Mesendoderm (in vitro differentiated cells): ENCODE measurements at regions not wholly inside any gene's neighbourhood (a gene's known extent, or its start where the extent isn't known, plus 50 kb on each side); places are given as distances from the start of the nearest gene placed in this dataset.

ENCODE experiments used
- DNase-seq: peaks from one replicate; pipeline ENCODE4 v3.0.0; 2013
- H2AK5ac ChIP-seq: 2 replicates; pipeline ENCODE4 v1.6.1; 2013; ENCODE audit warnings: low read length, inconsistent platforms
- H2BK120ac ChIP-seq: 2 replicates; pipeline ENCODE4 v1.6.1; 2013; ENCODE audit warnings: low read depth, mild to moderate bottlenecking, low read length, moderate library complexity, mixed read lengths
- H2BK15ac ChIP-seq: replicated peaks from 2 replicates; pipeline ENCODE4 v1.6.1; 2013; ENCODE audit warnings: low read depth, mild to moderate bottlenecking, moderate library complexity
- H2BK5ac ChIP-seq: 2 replicates; pipeline ENCODE4 v1.6.1; 2013; ENCODE audit warnings: low read length, inconsistent platforms
- H3K18ac ChIP-seq: 2 replicates; pipeline ENCODE4 v1.6.1; 2013; ENCODE audit warnings: mild to moderate bottlenecking, low read length, mixed read lengths
- H3K23ac ChIP-seq: one replicate; pipeline ENCODE4 v1.6.1; 2013; ENCODE audit warnings: low read length
- H3K27ac ChIP-seq: 2 replicates; pipeline ENCODE4 v1.5.1; 2013; ENCODE audit warnings: low read depth, mild to moderate bottlenecking, inconsistent platforms, low read length, moderate library complexity
- H3K27me3 ChIP-seq: 2 replicates; pipeline ENCODE4 v1.6.1; 2013; ENCODE audit warnings: low read length, control low read depth, mild to moderate bottlenecking, inconsistent platforms; ENCODE audit not compliant: insufficient read depth, poor library complexity
- H3K36me3 ChIP-seq: 2 replicates; pipeline ENCODE4 v1.6.1; 2013; ENCODE audit warnings: low read length, inconsistent platforms; ENCODE audit not compliant: control insufficient read depth, insufficient read depth
- H3K4ac ChIP-seq: one replicate; pipeline ENCODE4 v1.6.1; 2013; ENCODE audit warnings: low read depth, mild to moderate bottlenecking, low read length, moderate library complexity
- H3K4me1 ChIP-seq: 2 replicates; pipeline ENCODE4 v1.6.1; 2013; ENCODE audit warnings: low read depth, low read length, inconsistent platforms; ENCODE audit not compliant: control insufficient read depth
- H3K4me2 ChIP-seq: 2 replicates; pipeline ENCODE4 v1.6.1; 2013; ENCODE audit warnings: low read length
- H3K4me3 ChIP-seq: 2 replicates; pipeline ENCODE4 v1.5.1; 2013; ENCODE audit warnings: mild to moderate bottlenecking, low read length
- H3K56ac ChIP-seq: one replicate; pipeline ENCODE4 v1.6.1; 2013; ENCODE audit warnings: low read length
- H3K79me1 ChIP-seq: 2 replicates; pipeline ENCODE4 v1.6.1; 2013; ENCODE audit warnings: low read length, inconsistent platforms
- H3K79me2 ChIP-seq: 2 replicates; pipeline ENCODE4 v1.6.1; 2013; ENCODE audit warnings: mild to moderate bottlenecking, low read length; ENCODE audit not compliant: control insufficient read depth, insufficient read depth
- H3K9ac ChIP-seq: 2 replicates; pipeline ENCODE4 v1.6.1; 2013; ENCODE audit warnings: low read length, inconsistent platforms
- H4K5ac ChIP-seq: one replicate; pipeline ENCODE4 v1.6.1; 2013; ENCODE audit warnings: low read length
- H4K8ac ChIP-seq: one replicate; pipeline ENCODE4 v1.6.1; 2013; ENCODE audit warnings: low read depth, mild to moderate bottlenecking, control low read depth, low read length, moderate library complexity
- WGBS: extraction: QIAGEN DNeasy Blood & Tissue Kit; methylation state at CpG from one replicate; pipeline ENCODE4 v1.1.7; 2013; ENCODE audit warnings: low lambda C conversion rate, missing lambda C conversion rate; ENCODE audit not compliant: insufficient coverage; ENCODE audit errors: extremely low coverage; 5-methylcytosine and 5-hydroxymethylcytosine counted together

GRCh38 chr21:38596264-38597042 lies 98.2 kb upstream of the ERG start:
- H3K4me3 ChIP-seq = no peak overlapping the region
- no peak overlapping the region for H2BK5ac ChIP-seq
- H3K27me3 ChIP-seq = no peaks in the 10 kb centered on the region
- no peak for DNase-seq
- H3K9ac ChIP-seq = no peak overlapping the region
- no peak overlapping the region for H2BK120ac ChIP-seq
- no peak overlapping the region for H3K27ac ChIP-seq
- no peaks in the 10 kb centered on the region for H3K79me1 ChIP-seq
- H3K56ac ChIP-seq = no peak overlapping the region
- no peaks in the 10 kb centered on the region for H3K79me2 ChIP-seq
- no peak overlapping the region for H3K23ac ChIP-seq
- no peak overlapping the region for H2AK5ac ChIP-seq
- H3K18ac ChIP-seq = no peak overlapping the region
- H3K4ac ChIP-seq = no peak overlapping the region
- no peak overlapping the region for H4K8ac ChIP-seq
- no peak overlapping the region for H2BK15ac ChIP-seq
- H3K4me2 ChIP-seq = no peak overlapping the region
- H3K4me1 ChIP-seq = no peaks in the 10 kb centered on the region
- no peaks in the 10 kb centered on the region for H3K36me3 ChIP-seq
- no CpG with 5 or more reads among the region's 4 CpGs for WGBS
- no peak overlapping the region for H4K5ac ChIP-seq

DNA sequence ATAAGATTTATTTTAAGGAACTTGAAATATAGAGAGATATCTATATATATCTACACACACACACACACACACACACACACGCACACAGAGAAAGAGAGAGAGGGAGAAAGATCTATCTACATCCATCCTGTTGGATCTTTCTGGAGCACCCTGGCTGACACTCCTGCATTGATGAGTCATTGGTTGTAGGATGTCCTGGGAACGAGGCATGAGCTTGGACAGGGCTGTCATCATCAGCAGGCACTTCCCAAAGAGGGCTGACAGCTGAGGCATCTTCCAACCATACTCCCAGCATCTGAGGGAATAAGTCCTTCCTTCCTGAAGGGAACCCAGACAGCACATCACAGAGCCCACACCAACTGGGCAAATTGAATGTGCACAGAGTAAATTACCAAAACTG lies 99.1 kb upstream of the ERG start:
- H3K4me2 ChIP-seq = no peak overlapping the region
- H4K5ac ChIP-seq = no peak overlapping the region
- no peaks in the 10 kb centered on the region for H3K79me1 ChIP-seq
- no peak overlapping the region for H2BK15ac ChIP-seq
- H2BK120ac ChIP-seq = no peak overlapping the region
- no peak overlapping the region for H3K9ac ChIP-seq
- no peak overlapping the region for H3K23ac ChIP-seq
- WGBS = no CpG with 5 or more reads among the region's 2 CpGs
- no peak for DNase-seq
- H4K8ac ChIP-seq = no peak overlapping the region
- H3K18ac ChIP-seq = no peak overlapping the region
- no peaks in the 10 kb centered on the region for H3K79me2 ChIP-seq
- H3K27ac ChIP-seq = no peak overlapping the region
- no peak overlapping the region for H2BK5ac ChIP-seq
- H3K27me3 ChIP-seq = no peaks in the 10 kb centered on the region
- H3K4me3 ChIP-seq = no peak overlapping the region
- H3K36me3 ChIP-seq = no peaks in the 10 kb centered on the region
- no peaks in the 10 kb centered on the region for H3K4me1 ChIP-seq
- no peak overlapping the region for H3K4ac ChIP-seq
- no peak overlapping the region for H2AK5ac ChIP-seq
- H3K56ac ChIP-seq = no peak overlapping the region

DNA sequence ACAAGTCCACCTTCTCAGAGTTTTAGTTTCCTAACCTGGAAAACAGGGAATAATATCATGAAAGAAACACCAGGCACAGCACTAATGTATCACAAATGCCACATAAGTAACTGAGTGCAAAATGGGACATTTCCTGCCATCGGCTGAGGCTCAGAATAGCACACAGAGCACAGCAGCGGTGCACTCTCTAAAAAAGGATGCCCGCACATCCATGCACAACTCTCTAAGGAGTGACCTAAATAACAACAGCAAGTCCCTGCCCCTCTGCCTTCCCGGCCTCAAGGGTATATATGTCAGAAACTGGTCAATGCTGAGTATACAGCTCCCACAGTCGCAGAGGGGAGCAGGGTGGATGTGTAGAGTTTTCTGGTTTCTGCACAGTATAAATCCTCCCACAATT lies 100.1 kb upstream of the ERG start:
- H3K9ac ChIP-seq = no peak overlapping the region
- no peak overlapping the region for H4K5ac ChIP-seq
- H3K4me2 ChIP-seq = no peak overlapping the region
- H3K27me3 ChIP-seq = no peaks in the 10 kb centered on the region
- H4K8ac ChIP-seq = no peak overlapping the region
- H3K4ac ChIP-seq = no peak overlapping the region
- no peak overlapping the region for H3K23ac ChIP-seq
- H3K79me1 ChIP-seq = no peaks in the 10 kb centered on the region
- H3K18ac ChIP-seq = no peak overlapping the region
- no peak for DNase-seq
- no peak overlapping the region for H2AK5ac ChIP-seq
- no peak overlapping the region for H2BK5ac ChIP-seq
- no peak overlapping the region for H3K4me3 ChIP-seq
- no CpG with 5 or more reads among the region's 5 CpGs for WGBS
- no peak overlapping the region for H2BK120ac ChIP-seq
- no peak overlapping the region for H3K27ac ChIP-seq
- H2BK15ac ChIP-seq = no peak overlapping the region
- no peaks in the 10 kb centered on the region for H3K4me1 ChIP-seq
- no peaks in the 10 kb centered on the region for H3K79me2 ChIP-seq
- no peak overlapping the region for H3K56ac ChIP-seq
- H3K36me3 ChIP-seq = no peaks in the 10 kb centered on the region

GRCh38 chr21:38599381-38599975 lies 101.2 kb upstream of the ERG start:
- H3K18ac ChIP-seq = no peak overlapping the region
- no peak overlapping the region for H3K56ac ChIP-seq
- H3K4me2 ChIP-seq = no peak overlapping the region
- no CpG with 5 or more reads among the region's 8 CpGs for WGBS
- H2BK120ac ChIP-seq = no peak overlapping the region
- no peak overlapping the region for H3K9ac ChIP-seq
- H2BK15ac ChIP-seq = no peak overlapping the region
- H3K79me1 ChIP-seq = no peaks in the 10 kb centered on the region
- DNase-seq = no peak
- H3K4me1 ChIP-seq = no peaks in the 10 kb centered on the region
- no peaks in the 10 kb centered on the region for H3K36me3 ChIP-seq
- no peak overlapping the region for H3K27ac ChIP-seq
- no peak overlapping the region for H4K5ac ChIP-seq
- no peaks in the 10 kb centered on the region for H3K27me3 ChIP-seq
- H3K23ac ChIP-seq = no peak overlapping the region
- H2AK5ac ChIP-seq = no peak overlapping the region
- no peak overlapping the region for H2BK5ac ChIP-seq
- no peak overlapping the region for H4K8ac ChIP-seq
- H3K4ac ChIP-seq = no peak overlapping the region
- H3K79me2 ChIP-seq = no peaks in the 10 kb centered on the region
- H3K4me3 ChIP-seq = no peak overlapping the region

GRCh38 chr21:38600106-38600505 lies 101.8 kb upstream of the ERG start:
- no peak overlapping the region for H4K5ac ChIP-seq

More at GRCh38 chr21:38600106-38600505, 101.8 kb upstream of the ERG start:
- H3K9ac ChIP-seq = no peak overlapping the region
- no peaks in the 10 kb centered on the region for H3K27me3 ChIP-seq
- H3K36me3 ChIP-seq = no peaks in the 10 kb centered on the region
- DNase-seq = no peak
- no peak overlapping the region for H2BK5ac ChIP-seq
- H3K4me1 ChIP-seq = no peaks in the 10 kb centered on the region
- no peak overlapping the region for H3K18ac ChIP-seq
- no peak overlapping the region for H3K23ac ChIP-seq
- H3K4me3 ChIP-seq = no peak overlapping the region
- WGBS = no CpG with 5 or more reads among the region's 7 CpGs
- no peaks in the 10 kb centered on the region for H3K79me2 ChIP-seq
- no peak overlapping the region for H2BK120ac ChIP-seq
- H3K79me1 ChIP-seq = no peaks in the 10 kb centered on the region
- no peak overlapping the region for H4K8ac ChIP-seq
- no peak overlapping the region for H2AK5ac ChIP-seq
- H3K27ac ChIP-seq = no peak overlapping the region
- no peak overlapping the region for H3K4me2 ChIP-seq
- no peak overlapping the region for H3K56ac ChIP-seq
- no peak overlapping the region for H3K4ac ChIP-seq
- no peak overlapping the region for H2BK15ac ChIP-seq
